GM23248 (cell line): ENCODE measurements at regions not wholly inside any gene's neighbourhood (a gene's known extent, or its start where the extent isn't known, plus 50 kb on each side); places are given as distances from the start of the nearest gene placed in this dataset.
A peak's percentile ranks its signal among the peaks of the same experiment; 100 is the strongest.

Experiments used
- DNase-seq: peaks from one replicate; pipeline ENCODE4 v3.0.0-alpha.2; 2015
- H2AFZ ChIP-seq: fragments of 200-600 bp; sonication (generic); 2 replicates; pipeline ENCODE4 v1.6.1; 2016; ENCODE audit warnings: antibody characterized with exemption
- H3F3A ChIP-seq: fragments of 200-600 bp; sonication (generic); 2 replicates; pipeline ENCODE4 v1.6.1; 2016; ENCODE audit warnings: mild to moderate bottlenecking, antibody characterized with exemption, mixed run types; ENCODE audit not compliant: insufficient read depth
- H3K27ac ChIP-seq: fragments of 200-600 bp; sonication (generic); 2 replicates; pipeline ENCODE4 v1.5.1; 2016; ENCODE audit warnings: mild to moderate bottlenecking
- H3K27me3 ChIP-seq: fragments of 200-600 bp; sonication (generic); replicated peaks from 2 replicates; pipeline ENCODE4 v1.6.1; 2016; ENCODE audit warnings: mild to moderate bottlenecking; ENCODE audit not compliant: insufficient read depth
- H3K36me3 ChIP-seq: fragments of 200-600 bp; sonication (generic); 2 replicates; pipeline ENCODE4 v1.6.1; 2016; ENCODE audit warnings: low read depth, mild to moderate bottlenecking
- H3K4me1 ChIP-seq: fragments of 200-600 bp; sonication (generic); 2 replicates; pipeline ENCODE4 v1.6.1; 2016; ENCODE audit warnings: mild to moderate bottlenecking; ENCODE audit not compliant: insufficient read depth
- H3K4me2 ChIP-seq: fragments of 200-600 bp; sonication (generic); one replicate; pipeline ENCODE4 v1.6.1; 2016; ENCODE audit warnings: mild to moderate bottlenecking; ENCODE audit not compliant: unreplicated experiment
- H3K4me3 ChIP-seq: fragments of 200-600 bp; sonication (generic); 2 replicates; pipeline ENCODE4 v1.5.1; 2016; ENCODE audit warnings: mild to moderate bottlenecking
- H3K79me2 ChIP-seq: fragments of 200-600 bp; sonication (generic); 2 replicates; pipeline ENCODE4 v1.6.1; 2016; ENCODE audit warnings: mild to moderate bottlenecking; ENCODE audit not compliant: insufficient read depth
- H3K9ac ChIP-seq: fragments of 200-600 bp; sonication (generic); 2 replicates; pipeline ENCODE4 v1.6.1; 2016; ENCODE audit warnings: mild to moderate bottlenecking
- H3K9me2 ChIP-seq: fragments of 200-600 bp; sonication (generic); 2 replicates; pipeline ENCODE4 v1.6.1; 2016; ENCODE audit warnings: mixed run types, mild to moderate bottlenecking, moderate library complexity; ENCODE audit not compliant: insufficient read depth
- H3K9me3 ChIP-seq: fragments of 200-600 bp; sonication (generic); one replicate; pipeline ENCODE4 v1.6.1; 2017; ENCODE audit warnings: low read depth
- H4K20me1 ChIP-seq: fragments of 200-600 bp; sonication (generic); 2 replicates; pipeline ENCODE4 v1.6.0; 2016; ENCODE audit not compliant: insufficient read depth
- EZH2 ChIP-seq: fragments of 200-600 bp; sonication (generic); IDR thresholded peaks from 2 replicates; pipeline ENCODE4 v1.6.1; 2018; ENCODE audit warnings: antibody characterized with exemption, mild to moderate bottlenecking; ENCODE audit not compliant: insufficient read depth, poor library complexity, severe bottlenecking
- EZH2phosphoT487 ChIP-seq: fragments of 200-600 bp; sonication (generic); IDR thresholded peaks from 2 replicates; pipeline ENCODE4 v1.6.1; 2018; ENCODE audit warnings: antibody characterized with exemption, moderate library complexity, mild to moderate bottlenecking, low read depth; ENCODE audit not compliant: insufficient read depth
- WGBS, 2 experiments: methylation state at CpG; one replicate each; pipeline ENCODE4 v1.1.6; 2015 to 2017; ENCODE audit warnings: low lambda C conversion rate in 2 of 2, low coverage in 1 of 2; ENCODE audit errors: missing lambda C conversion rate in 2 of 2; 5-methylcytosine and 5-hydroxymethylcytosine counted together
- in situ Hi-C: fragments of 300-500 bp; cut with MboI; formaldehyde crosslinking; loops from 2 replicates; pipeline ENCODE4 v1.15.0; 2020

GRCh38 chr3:194905696-194906095 lies 220.0 kb downstream of the FAM43A start:
- in situ Hi-C loops, result no loop called here
- Histone ChIP-seq H3K4me3 (no peak overlapping the region), H2AFZ (no peak overlapping the region), H3K4me2 (no peak overlapping the region), H3F3A (peaks cover 7% of the 10 kb centered on the region), H3K36me3 (no peaks in the 10 kb centered on the region), H3K4me1 (0 out of 2 replicates have a peak, but pooled peaks cover 8% of the 10 kb centered on the region), H3K9ac (no peak overlapping the region), H3K27ac (no peak overlapping the region), H3K9me3 (no peaks in the 10 kb centered on the region), H3K9me2 (no peaks in the 10 kb centered on the region), H3K79me2 (no peaks in the 10 kb centered on the region), H3K27me3 (peaks cover 13% of the 10 kb centered on the region; the same call in 1 of the 2 replicates), H4K20me1 (no peaks in the 10 kb centered on the region)
- 70 to 76% methylated on average over 2 of the region's 2 CpGs for WGBS, 2 experiments
- peak; percentile 14 for DNase-seq
- TF ChIP-seq EZH2 (no peak), EZH2phosphoT487 (no peak)

DNA sequence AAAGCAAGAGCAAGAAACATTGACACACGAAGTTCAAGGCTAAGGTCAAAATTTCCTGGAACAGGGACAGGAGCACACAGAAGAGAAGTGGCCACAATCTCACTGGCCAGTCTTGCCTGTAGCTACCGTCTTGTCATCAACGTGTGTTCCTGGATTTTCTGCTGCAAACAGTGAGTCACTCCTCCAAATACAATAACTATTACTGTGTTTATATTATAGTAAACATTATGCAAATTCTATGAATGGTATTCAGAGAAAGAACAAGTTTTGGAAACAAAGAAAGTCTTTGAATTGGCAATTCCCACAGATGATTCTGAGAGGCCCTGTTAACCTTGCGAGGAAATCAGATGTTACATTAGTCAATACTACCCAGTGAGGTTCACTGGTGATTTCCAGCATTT lies 220.5 kb downstream of the FAM43A start:
- H3K79me2 ChIP-seq, result no peaks in the 10 kb centered on the region
- H3K36me3 ChIP-seq, result no peaks in the 10 kb centered on the region
- no peak overlapping the region for H2AFZ ChIP-seq
- H3K4me2 ChIP-seq, result no peak overlapping the region
- in situ Hi-C loops, result no loop called here
- no peaks in the 10 kb centered on the region for H3K9me2 ChIP-seq
- H3F3A ChIP-seq, result peaks cover 7% of the 10 kb centered on the region
- no peak for TF ChIP-seq EZH2phosphoT487
- TF ChIP-seq EZH2, result no peak
- H3K9ac ChIP-seq, result no peak overlapping the region
- no peak overlapping the region for H3K27ac ChIP-seq
- DNase-seq, result peak; percentile 52
- H3K4me3 ChIP-seq, result no peak overlapping the region
- H3K27me3 ChIP-seq, result peaks cover 13% of the 10 kb centered on the region; the same call in 1 of the 2 replicates
- H3K9me3 ChIP-seq, result no peaks in the 10 kb centered on the region
- no peaks in the 10 kb centered on the region for H4K20me1 ChIP-seq
- 67 to 69% methylated on average over 4 of the region's 4 CpGs for WGBS, 2 experiments
- H3K4me1 ChIP-seq, result 0 out of 2 replicates have a peak, but pooled peaks cover 8% of the 10 kb centered on the region

- Histone ChIP-seq H3K9ac (no peak overlapping the region), H3K27me3 (peaks cover 13% of the 10 kb centered on the region; the same call in 1 of the 2 replicates), H3K27ac (no peak overlapping the region), H3K36me3 (no peaks in the 10 kb centered on the region), H4K20me1 (no peaks in the 10 kb centered on the region), H2AFZ (no peak overlapping the region), H3K4me2 (no peak overlapping the region), H3F3A (peaks cover 7% of the 10 kb centered on the region), H3K79me2 (no peaks in the 10 kb centered on the region), H3K4me1 (0 out of 2 replicates have a peak, but pooled peaks cover 8% of the 10 kb centered on the region), H3K9me2 (no peaks in the 10 kb centered on the region), H3K4me3 (no peak overlapping the region), H3K9me3 (no peaks in the 10 kb centered on the region)
- WGBS, 2 experiments, result 94 to 96% methylated on average over 11 of the region's 11 CpGs
- no peak for TF ChIP-seq EZH2
- TF ChIP-seq EZH2phosphoT487, result no peak
- no peak for DNase-seq
- in situ Hi-C loops, result no loop called here
Observed at GRCh38 chr3:194906970-194907629, 221.4 kb downstream of the FAM43A start.

GRCh38 chr3:194907811-194908210 lies 222.1 kb downstream of the FAM43A start:
- Histone ChIP-seq H3K27me3 (0 out of 2 replicates have a peak, but pooled peaks cover 7% of the 10 kb centered on the region), H3F3A (peaks cover 7% of the 10 kb centered on the region), H3K4me2 (no peak overlapping the region), H2AFZ (no peak overlapping the region), H3K27ac (no peak overlapping the region), H4K20me1 (no peaks in the 10 kb centered on the region), H3K36me3 (no peaks in the 10 kb centered on the region), H3K4me3 (no peak overlapping the region), H3K79me2 (no peaks in the 10 kb centered on the region), H3K9me2 (no peaks in the 10 kb centered on the region), H3K9me3 (no peaks in the 10 kb centered on the region), H3K9ac (no peak overlapping the region), H3K4me1 (0 out of 2 replicates have a peak, but pooled peaks cover 8% of the 10 kb centered on the region)
- TF ChIP-seq EZH2, result no peak
- no peak for TF ChIP-seq EZH2phosphoT487
- in situ Hi-C loops, result no loop called here
- DNase-seq, result no peak
- WGBS, 2 experiments, result 82% methylated on average over 5 of the region's 5 CpGs
